ENCODE measurements at regions not wholly inside any gene's neighbourhood (a gene's known extent, or its start where the extent isn't known, plus 50 kb on each side); places are given as distances from the start of the nearest gene placed in this dataset.

- ATAC-seq = no peak
- no peaks in the 10 kb centered on the region for H3K36me3 ChIP-seq
- no peaks in the 10 kb centered on the region for H3K27me3 ChIP-seq
- no peaks in the 10 kb centered on the region for H3K4me1 ChIP-seq
- H3K4me3 ChIP-seq = no peak overlapping the region
- no peak overlapping the region for H3K27ac ChIP-seq
- TF ChIP-seq CTCF (IDR thresholded peaks at IDR 0.05) = no peak
- intact Hi-C loops (cut with DNase I) = no loop called here
- no peaks in the 10 kb centered on the region for H3K9me3 ChIP-seq
- DNase-seq = no peak
Measured at GRCh38 chr14:84527706-84528105, 1002.2 kb upstream of the FLRT2 start.

GRCh38 chr14:84532016-84532415 is 997.9 kb upstream of the FLRT2 start:
- DNase-seq = no peak
- intact Hi-C loops (cut with DNase I) = no loop called here
- Histone ChIP-seq H3K36me3 (no peaks in the 10 kb centered on the region), H3K27me3 (no peaks in the 10 kb centered on the region), H3K4me1 (no peaks in the 10 kb centered on the region), H3K4me3 (no peak overlapping the region), H3K9me3 (no peaks in the 10 kb centered on the region), H3K27ac (no peak overlapping the region)
- ATAC-seq = no peak
- TF ChIP-seq CTCF (IDR thresholded peaks at IDR 0.05) = no peak

GRCh38 chr14:84533181-84533725 is 996.7 kb upstream of the FLRT2 start:
- intact Hi-C loops (cut with DNase I) = no loop called here
- Histone ChIP-seq H3K27ac (no peak overlapping the region), H3K4me3 (no peak overlapping the region), H3K27me3 (no peaks in the 10 kb centered on the region), H3K9me3 (no peaks in the 10 kb centered on the region), H3K4me1 (no peaks in the 10 kb centered on the region), H3K36me3 (no peaks in the 10 kb centered on the region)
- no peak for ATAC-seq
- no peak for TF ChIP-seq CTCF (IDR thresholded peaks at IDR 0.05)
- DNase-seq = no peak

- H3K36me3 ChIP-seq = no peaks in the 10 kb centered on the region
- DNase-seq = no peak
- H3K4me3 ChIP-seq = no peak overlapping the region
- intact Hi-C loops (cut with DNase I) = no loop called here
- no peaks in the 10 kb centered on the region for H3K27me3 ChIP-seq
- H3K27ac ChIP-seq = no peak overlapping the region
- no peaks in the 10 kb centered on the region for H3K4me1 ChIP-seq
- ATAC-seq = no peak
- TF ChIP-seq CTCF (IDR thresholded peaks at IDR 0.05) = no peak
- H3K9me3 ChIP-seq = no peaks in the 10 kb centered on the region
Measured at GRCh38 chr14:84533791-84534190, 996.2 kb upstream of the FLRT2 start.

GRCh38 chr14:84535484-84535883 is 994.5 kb upstream of the FLRT2 start:
- Histone ChIP-seq H3K27me3 (no peaks in the 10 kb centered on the region), H3K9me3 (no peaks in the 10 kb centered on the region), H3K27ac (no peak overlapping the region), H3K36me3 (no peaks in the 10 kb centered on the region), H3K4me3 (no peak overlapping the region), H3K4me1 (no peaks in the 10 kb centered on the region)
- no peak for TF ChIP-seq CTCF (IDR thresholded peaks at IDR 0.05)
- DNase-seq (no peak), ATAC-seq (no peak)
- intact Hi-C loops (cut with DNase I) = no loop called here

GRCh38 chr14:84535976-84536375 is 994.0 kb upstream of the FLRT2 start:
- Histone ChIP-seq H3K36me3 (no peaks in the 10 kb centered on the region), H3K9me3 (no peaks in the 10 kb centered on the region), H3K27me3 (no peaks in the 10 kb centered on the region), H3K4me1 (no peaks in the 10 kb centered on the region), H3K4me3 (no peak overlapping the region), H3K27ac (no peak overlapping the region)
- ATAC-seq (no peak), DNase-seq (no peak)
- no peak for TF ChIP-seq CTCF (IDR thresholded peaks at IDR 0.05)
- intact Hi-C loops (cut with DNase I) = no loop called here
